GM12878 (cell line): ENCODE measurements at regions not wholly inside any gene's neighbourhood (a gene's known extent, or its start where the extent isn't known, plus 50 kb on each side); places are given as distances from the start of the nearest gene placed in this dataset.

Experiments used
- ATAC-seq: fragments of 200-7000 bp; cut with Tn5 transposase; 3 replicates; pipeline ENCODE4 v1.9.1; 2020; ENCODE audit warnings: mild to moderate bottlenecking, moderate library complexity
- BruUV-seq: library from RNA; stranded (reverse); fragments of 400-500 nt; replicated peaks from 2 replicates; lab custom pipeline; 2021; lab: Mats Ljungman, UMichigan
- CTCF ChIA-PET: fragments of 300-600 bp; sonication (Branson Sonifier 250); formaldehyde crosslinking; extraction: SDS; loops from one replicate; lab custom pipeline; 2021; ENCODE audit warnings: inconsistent platforms; lab: Yijun Ruan, JAX
- POLR2A ChIA-PET: fragments of 350-600 bp; formaldehyde crosslinking; extraction: SDS; loops from one replicate; lab custom pipeline; 2021; ENCODE audit warnings: inconsistent platforms; lab: Charles Lee
- RAD21 ChIA-PET: fragments of 300-600 bp; sonication (Branson Sonifier 250); formaldehyde crosslinking; loops from one replicate; lab custom pipeline; 2023; ENCODE audit warnings: antibody characterized with exemption; ENCODE audit not compliant: unreplicated experiment; lab: Charles Lee
- SMC1A ChIA-PET: fragments of 300-600 bp; sonication (Branson Sonifier 250); formaldehyde crosslinking; loops from one replicate; lab custom pipeline; 2023; ENCODE audit not compliant: unreplicated experiment, uncharacterized antibody; lab: Charles Lee
- DNase-seq: peaks from one replicate; pipeline ENCODE4 v3.0.0-alpha.2; 2011; ENCODE audit warnings: low read depth, low spot score
- FAIRE-seq: peaks from 3 replicates; lab custom pipeline; 2011; peaks lifted over from hg19 to GRCh38; lab: Jason Lieb, UNC
- H2AFZ ChIP-seq: 2 replicates; pipeline ENCODE4 v1.6.0; 2011; ENCODE audit warnings: low read depth, low read length, control low read depth; ENCODE audit not compliant: control insufficient read depth
- H3K27ac ChIP-seq: 2 replicates; pipeline ENCODE4 v1.5.1; 2011; ENCODE audit warnings: control low read depth; ENCODE audit not compliant: control insufficient read depth, insufficient read depth
- H3K27me3 ChIP-seq, 2 experiments: replicated peaks in 1 of 2; 2 replicates each; pipeline versions ENCODE4 v1.6.0 to v1.6.1; 2011; ENCODE audit warnings: low read length in 1 of 2; ENCODE audit not compliant: control insufficient read depth in 2 of 2, insufficient read depth in 2 of 2
- H3K36me3 ChIP-seq, 2 experiments: 2 replicates each; pipeline ENCODE4 v1.5.1; 2011; ENCODE audit warnings: low read length in 1 of 2; ENCODE audit not compliant: control insufficient read depth in 2 of 2, insufficient read depth in 2 of 2
- H3K4me1 ChIP-seq: 2 replicates; pipeline ENCODE4 v1.6.1; 2011; ENCODE audit warnings: mild to moderate bottlenecking, low read length, moderate library complexity, mixed read lengths; ENCODE audit not compliant: control insufficient read depth, insufficient read depth
- H3K4me2 ChIP-seq: 2 replicates; pipeline ENCODE4 v1.6.0; 2011; ENCODE audit warnings: control low read depth; ENCODE audit not compliant: control insufficient read depth, insufficient read depth
- H3K4me3 ChIP-seq: fragments of 200-600 bp; sonication (generic); 2 replicates; pipeline ENCODE4 v1.5.1; 2016
- H3K79me2 ChIP-seq: 2 replicates; pipeline ENCODE4 v1.6.0; 2011; ENCODE audit warnings: low read length; ENCODE audit not compliant: control insufficient read depth, insufficient read depth
- H3K9ac ChIP-seq: 2 replicates; pipeline ENCODE4 v1.8.0; 2011; ENCODE audit warnings: low read length, control low read depth, mixed read lengths; ENCODE audit not compliant: control insufficient read depth, insufficient read depth
- H3K9me3 ChIP-seq: replicated peaks from 3 replicates; pipeline ENCODE4 v1.5.1; 2011; ENCODE audit warnings: mild to moderate bottlenecking, low read length; ENCODE audit not compliant: control insufficient read depth, insufficient read depth
- H4K20me1 ChIP-seq: 2 replicates; pipeline ENCODE4 v1.6.0; 2011; ENCODE audit not compliant: control insufficient read depth, insufficient read depth
- CBFB ChIP-seq: IDR thresholded peaks from 2 replicates; pipeline ENCODE4 v1.6.1; 2016; ENCODE audit warnings: antibody characterized with exemption, low read depth
- HDGF ChIP-seq: fragments of 450-650 bp; IDR thresholded peaks from 2 replicates; pipeline ENCODE4 v1.6.1; 2016; ENCODE audit warnings: antibody characterized with exemption
- POLR2AphosphoS5 ChIP-seq: IDR thresholded peaks from 2 replicates; pipeline ENCODE4 v1.6.1; 2011; ENCODE audit warnings: mild to moderate bottlenecking, low read length, inconsistent platforms
- RELA ChIP-seq: fragments of 450-650 bp; IDR thresholded peaks from 2 replicates; pipeline ENCODE4 v1.8.0; 2014; ENCODE audit warnings: borderline replicate concordance; ENCODE audit not compliant: partially characterized antibody
- SMAD5 ChIP-seq: IDR thresholded peaks from 2 replicates; pipeline ENCODE4 v1.6.1; 2016; ENCODE audit warnings: antibody characterized with exemption, low read depth
- SRF ChIP-seq, 2 experiments: IDR thresholded peaks; 2 replicates each; pipeline ENCODE4 v1.6.1; 2011; ENCODE audit warnings: low read depth in 2 of 2, low read length in 2 of 2, mild to moderate bottlenecking in 1 of 2, moderate library complexity in 1 of 2
- TCF12 ChIP-seq: IDR thresholded peaks from 2 replicates; pipeline ENCODE4 v1.6.1; 2011; ENCODE audit warnings: low read depth, mild to moderate bottlenecking, low read length
- WGBS: methylation state at CpG from one replicate; pipeline ENCODE4 v1.1.6; 2016; ENCODE audit warnings: low lambda C conversion rate; ENCODE audit not compliant: insufficient replicate concordance, insufficient coverage; ENCODE audit errors: missing lambda C conversion rate; 5-methylcytosine and 5-hydroxymethylcytosine counted together
- in situ Hi-C: fragments of 300-500 bp; cut with MboI; formaldehyde crosslinking; loops from 9 replicates; pipeline ENCODE4 v1.14.3; 2018; ENCODE audit warnings: mixed read lengths
- intact Hi-C: fragments of 100-400 bp; cut with micrococcal nuclease; formaldehyde crosslinking; loops from one replicate; pipeline ENCODE4 v1.14.2; 2022; ENCODE audit not compliant: unreplicated experiment
- TF ChIP-seq, protein P1 (sequence below): fragments of 450-650 bp; IDR thresholded peaks from 2 replicates; pipeline ENCODE4 v1.6.1; 2017; ENCODE audit warnings: borderline replicate concordance
- TF ChIP-seq, protein P2 (sequence below): fragments of 450-650 bp; IDR thresholded peaks from 2 replicates; pipeline ENCODE4 v1.6.1; 2017; ENCODE audit warnings: mild to moderate bottlenecking, moderate library complexity
- TF ChIP-seq, protein P3 (sequence below): IDR thresholded peaks from 2 replicates; pipeline ENCODE4 v1.6.1; 2011; ENCODE audit warnings: mild to moderate bottlenecking, low read depth, low read length, moderate library complexity; ENCODE audit not compliant: insufficient replicate concordance

DNA sequence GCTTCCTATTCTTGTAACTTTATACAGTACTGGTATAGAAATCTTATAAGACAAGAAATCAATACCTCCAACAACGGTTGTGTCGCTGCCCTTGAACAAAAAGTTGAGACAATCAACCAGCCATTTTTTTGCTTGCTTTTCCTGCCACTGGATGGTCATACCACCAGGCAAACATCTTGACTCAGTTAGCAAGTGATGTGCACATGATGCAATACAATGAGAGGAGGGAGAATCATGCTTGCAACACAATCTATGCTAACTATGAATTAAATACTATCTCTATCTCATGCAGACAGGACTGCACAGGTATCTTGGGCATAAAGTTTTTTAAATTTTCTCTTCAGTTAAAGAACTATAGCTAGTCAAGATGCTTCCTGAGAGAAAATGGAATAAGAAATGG, 877.7 kb upstream of the CITED2 start:
- FAIRE-seq (no peak), DNase-seq (no peak), ATAC-seq (no peak)
- Histone ChIP-seq H3K79me2 (no peaks in the 10 kb centered on the region), H3K9me3 (no peaks in the 10 kb centered on the region), H3K4me1 (no peaks in the 10 kb centered on the region), H3K36me3 (no peaks in the 10 kb centered on the region), H3K4me2 (no peak overlapping the region), H3K27ac (no peak overlapping the region), H2AFZ (no peak overlapping the region), H3K27me3 (no peaks in the 10 kb centered on the region), H4K20me1 (no peaks in the 10 kb centered on the region), H3K9ac (no peak overlapping the region), H3K4me3 (no peak overlapping the region)
- ChIA-PET CTCF (no interaction called here), SMC1A (no interaction called here), RAD21 (no interaction called here), POLR2A (no interaction called here)
- BruUV-seq: no TSS peak
- intact Hi-C loops: no loop called here
- WGBS: 75% methylated on average over 2 of the region's 2 CpGs
- in situ Hi-C loops: no loop called here
- no peak for TF ChIP-seq POLR2AphosphoS5
- TF ChIP-seq, protein P1, sequence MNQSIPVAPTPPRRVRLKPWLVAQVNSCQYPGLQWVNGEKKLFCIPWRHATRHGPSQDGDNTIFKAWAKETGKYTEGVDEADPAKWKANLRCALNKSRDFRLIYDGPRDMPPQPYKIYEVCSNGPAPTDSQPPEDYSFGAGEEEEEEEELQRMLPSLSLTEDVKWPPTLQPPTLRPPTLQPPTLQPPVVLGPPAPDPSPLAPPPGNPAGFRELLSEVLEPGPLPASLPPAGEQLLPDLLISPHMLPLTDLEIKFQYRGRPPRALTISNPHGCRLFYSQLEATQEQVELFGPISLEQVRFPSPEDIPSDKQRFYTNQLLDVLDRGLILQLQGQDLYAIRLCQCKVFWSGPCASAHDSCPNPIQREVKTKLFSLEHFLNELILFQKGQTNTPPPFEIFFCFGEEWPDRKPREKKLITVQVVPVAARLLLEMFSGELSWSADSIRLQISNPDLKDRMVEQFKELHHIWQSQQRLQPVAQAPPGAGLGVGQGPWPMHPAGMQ: no peak
- TF ChIP-seq SRF (IDR thresholded peaks at IDR 0.05; ENCODE audit: low read depth in 2 of 2, low read length in 2 of 2): no peak
- TF ChIP-seq, protein P2, sequence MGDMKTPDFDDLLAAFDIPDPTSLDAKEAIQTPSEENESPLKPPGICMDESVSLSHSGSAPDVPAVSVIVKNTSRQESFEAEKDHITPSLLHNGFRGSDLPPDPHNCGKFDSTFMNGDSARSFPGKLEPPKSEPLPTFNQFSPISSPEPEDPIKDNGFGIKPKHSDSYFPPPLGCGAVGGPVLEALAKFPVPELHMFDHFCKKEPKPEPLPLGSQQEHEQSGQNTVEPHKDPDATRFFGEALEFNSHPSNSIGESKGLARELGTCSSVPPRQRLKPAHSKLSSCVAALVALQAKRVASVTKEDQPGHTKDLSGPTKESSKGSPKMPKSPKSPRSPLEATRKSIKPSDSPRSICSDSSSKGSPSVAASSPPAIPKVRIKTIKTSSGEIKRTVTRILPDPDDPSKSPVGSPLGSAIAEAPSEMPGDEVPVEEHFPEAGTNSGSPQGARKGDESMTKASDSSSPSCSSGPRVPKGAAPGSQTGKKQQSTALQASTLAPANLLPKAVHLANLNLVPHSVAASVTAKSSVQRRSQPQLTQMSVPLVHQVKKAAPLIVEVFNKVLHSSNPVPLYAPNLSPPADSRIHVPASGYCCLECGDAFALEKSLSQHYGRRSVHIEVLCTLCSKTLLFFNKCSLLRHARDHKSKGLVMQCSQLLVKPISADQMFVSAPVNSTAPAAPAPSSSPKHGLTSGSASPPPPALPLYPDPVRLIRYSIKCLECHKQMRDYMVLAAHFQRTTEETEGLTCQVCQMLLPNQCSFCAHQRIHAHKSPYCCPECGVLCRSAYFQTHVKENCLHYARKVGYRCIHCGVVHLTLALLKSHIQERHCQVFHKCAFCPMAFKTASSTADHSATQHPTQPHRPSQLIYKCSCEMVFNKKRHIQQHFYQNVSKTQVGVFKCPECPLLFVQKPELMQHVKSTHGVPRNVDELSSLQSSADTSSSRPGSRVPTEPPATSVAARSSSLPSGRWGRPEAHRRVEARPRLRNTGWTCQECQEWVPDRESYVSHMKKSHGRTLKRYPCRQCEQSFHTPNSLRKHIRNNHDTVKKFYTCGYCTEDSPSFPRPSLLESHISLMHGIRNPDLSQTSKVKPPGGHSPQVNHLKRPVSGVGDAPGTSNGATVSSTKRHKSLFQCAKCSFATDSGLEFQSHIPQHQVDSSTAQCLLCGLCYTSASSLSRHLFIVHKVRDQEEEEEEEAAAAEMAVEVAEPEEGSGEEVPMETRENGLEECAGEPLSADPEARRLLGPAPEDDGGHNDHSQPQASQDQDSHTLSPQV: no peak
- TF ChIP-seq CBFB: no peak
- TF ChIP-seq SMAD5: no peak
- TF ChIP-seq, protein P3, sequence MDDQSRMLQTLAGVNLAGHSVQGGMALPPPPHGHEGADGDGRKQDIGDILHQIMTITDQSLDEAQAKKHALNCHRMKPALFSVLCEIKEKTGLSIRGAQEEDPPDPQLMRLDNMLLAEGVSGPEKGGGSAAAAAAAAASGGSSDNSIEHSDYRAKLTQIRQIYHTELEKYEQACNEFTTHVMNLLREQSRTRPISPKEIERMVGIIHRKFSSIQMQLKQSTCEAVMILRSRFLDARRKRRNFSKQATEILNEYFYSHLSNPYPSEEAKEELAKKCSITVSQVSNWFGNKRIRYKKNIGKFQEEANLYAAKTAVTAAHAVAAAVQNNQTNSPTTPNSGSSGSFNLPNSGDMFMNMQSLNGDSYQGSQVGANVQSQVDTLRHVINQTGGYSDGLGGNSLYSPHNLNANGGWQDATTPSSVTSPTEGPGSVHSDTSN: no peak
- TF ChIP-seq RELA: no peak
- no peak for TF ChIP-seq TCF12
- TF ChIP-seq HDGF: no peak
